ENCODE measurements at regions not wholly inside any gene's neighbourhood (a gene's known extent, or its start where the extent isn't known, plus 50 kb on each side); places are given as distances from the start of the nearest gene placed in this dataset.
A peak's percentile ranks its signal among the peaks of the same experiment; 100 is the strongest.

GRCh38 chr13:40145139-40145538 lies 489.7 kb downstream of the COG6 start:
- FAIRE-seq (no peak), DNase-seq (ENCODE audit: low read depth, low spot score) (no peak)
- no peak overlapping the region for H3K27ac ChIP-seq (ENCODE audit: control insufficient read depth, insufficient read depth, low read length)
- H3K9me1 ChIP-seq (ENCODE audit: control insufficient read depth, extremely low read depth, insufficient read depth, low read length): no peaks in the 10 kb centered on the region
- H3K36me3 ChIP-seq (ENCODE audit: control insufficient read depth in 2 of 2, extremely low read depth in 1 of 2, insufficient read depth in 2 of 2, low read length in 2 of 2): no peaks in the 10 kb centered on the region
- H3K4me3 ChIP-seq (ENCODE audit: control insufficient read depth in 2 of 3, extremely low read depth in 1 of 3, insufficient read depth in 2 of 3, low read depth in 1 of 3, low read length in 3 of 3): no peak overlapping the region
- no peaks in the 10 kb centered on the region for H3K9me3 ChIP-seq (ENCODE audit: control insufficient read depth, low read depth, low read length)
- H3K4me1 ChIP-seq (ENCODE audit: control insufficient read depth, extremely low read depth, insufficient read depth, low read length): peaks cover 8% of the 10 kb centered on the region
- H3K79me2 ChIP-seq (ENCODE audit: control insufficient read depth, insufficient read depth, low read length): no peaks in the 10 kb centered on the region
- H3K9ac ChIP-seq (ENCODE audit: control insufficient read depth, extremely low read depth, insufficient read depth, low read length): no peak overlapping the region
- no peaks in the 10 kb centered on the region for H4K20me1 ChIP-seq (ENCODE audit: control insufficient read depth, extremely low read depth, insufficient read depth, low read length)
- no peak overlapping the region for H3K4me2 ChIP-seq (ENCODE audit: control insufficient read depth, extremely low read depth, insufficient read depth, low read depth, low read length)
- no peaks in the 10 kb centered on the region for H3K27me3 ChIP-seq (ENCODE audit: control insufficient read depth, extremely low read depth, insufficient read depth, low read length)
- H2AFZ ChIP-seq (ENCODE audit: control insufficient read depth, low read length): no peak overlapping the region
- TF ChIP-seq CTCF (optimal IDR thresholded peaks at IDR 0.05 in 1 of 3, IDR thresholded peaks at IDR 0.05 in 1 of 3, conservative IDR thresholded peaks at IDR 0.05 in 1 of 3; ENCODE audit: extremely low read depth in 1 of 3, insufficient read depth in 2 of 3, low read length in 3 of 3) (no peak), EZH2 (IDR thresholded peaks at IDR 0.05; ENCODE audit: low read length) (no peak)
- dilution Hi-C loops (cut with MboI; ENCODE audit: extremely low pct_ligation_motif_present, low sequenced_read_pairs): no loop called here

GRCh38 chr13:40146063-40146462 lies 490.6 kb downstream of the COG6 start:
- peak in 2 of 3 experiments; percentile 32 to 46 for TF ChIP-seq CTCF (optimal IDR thresholded peaks at IDR 0.05 in 1 of 3, IDR thresholded peaks at IDR 0.05 in 1 of 3, conservative IDR thresholded peaks at IDR 0.05 in 1 of 3; ENCODE audit: extremely low read depth in 1 of 3, insufficient read depth in 2 of 3, low read length in 3 of 3)
- no peak for TF ChIP-seq EZH2 (IDR thresholded peaks at IDR 0.05; ENCODE audit: low read length)
- Histone ChIP-seq H3K27me3 (ENCODE audit: control insufficient read depth, extremely low read depth, insufficient read depth, low read length) (no peaks in the 10 kb centered on the region), H3K27ac (ENCODE audit: control insufficient read depth, insufficient read depth, low read length) (no peak overlapping the region), H3K9me3 (ENCODE audit: control insufficient read depth, low read depth, low read length) (no peaks in the 10 kb centered on the region), H3K36me3 (ENCODE audit: control insufficient read depth in 2 of 2, extremely low read depth in 1 of 2, insufficient read depth in 2 of 2, low read length in 2 of 2) (no peaks in the 10 kb centered on the region), H3K4me1 (ENCODE audit: control insufficient read depth, extremely low read depth, insufficient read depth, low read length) (peaks cover 8% of the 10 kb centered on the region), H2AFZ (ENCODE audit: control insufficient read depth, low read length) (no peak overlapping the region), H3K4me2 (ENCODE audit: control insufficient read depth, extremely low read depth, insufficient read depth, low read depth, low read length) (no peak overlapping the region), H3K79me2 (ENCODE audit: control insufficient read depth, insufficient read depth, low read length) (no peaks in the 10 kb centered on the region), H3K4me3 (ENCODE audit: control insufficient read depth in 2 of 3, extremely low read depth in 1 of 3, insufficient read depth in 2 of 3, low read depth in 1 of 3, low read length in 3 of 3) (no peak overlapping the region), H4K20me1 (ENCODE audit: control insufficient read depth, extremely low read depth, insufficient read depth, low read length) (no peaks in the 10 kb centered on the region), H3K9me1 (ENCODE audit: control insufficient read depth, extremely low read depth, insufficient read depth, low read length) (no peaks in the 10 kb centered on the region), H3K9ac (ENCODE audit: control insufficient read depth, extremely low read depth, insufficient read depth, low read length) (no peak overlapping the region)
- peak; percentile 59 for FAIRE-seq
- dilution Hi-C loops (cut with MboI; ENCODE audit: extremely low pct_ligation_motif_present, low sequenced_read_pairs): no loop called here
- no peak for DNase-seq (ENCODE audit: low read depth, low spot score)

Data from keratinocyte (primary cell).